Fibroblast of lung (primary cell): ENCODE measurements at regions not wholly inside any gene's neighbourhood (a gene's known extent, or its start where the extent isn't known, plus 50 kb on each side); places are given as distances from the start of the nearest gene placed in this dataset.

Experiments used
- DNase-seq, 2 donors: peaks; one replicate each; pipeline versions ENCODE4 v3.0.0 to v3.0.0-alpha.2; 2010; ENCODE audit warnings: low read depth in 2 of 2
- H2AFZ ChIP-seq: 2 replicates; pipeline ENCODE4 v1.5.1; 2012; ENCODE audit warnings: low read length, control low read depth, inconsistent platforms
- H3K27ac ChIP-seq: 2 replicates; pipeline ENCODE4 v1.5.1; 2011; ENCODE audit warnings: low read length, control low read depth; ENCODE audit not compliant: insufficient read depth
- H3K27me3 ChIP-seq: 2 replicates; pipeline ENCODE4 v1.5.1; 2011; ENCODE audit warnings: mild to moderate bottlenecking, low read length; ENCODE audit not compliant: control insufficient read depth, insufficient read depth
- H3K36me3 ChIP-seq: 2 replicates; pipeline ENCODE4 v1.5.1; 2011; ENCODE audit warnings: low read length; ENCODE audit not compliant: control insufficient read depth, insufficient read depth
- H3K4me1 ChIP-seq: 2 replicates; pipeline ENCODE4 v1.5.1; 2011; ENCODE audit warnings: low read length; ENCODE audit not compliant: control insufficient read depth, insufficient read depth; ENCODE audit errors: extremely low read depth
- H3K4me2 ChIP-seq: 2 replicates; pipeline ENCODE4 v1.5.1; 2011; ENCODE audit warnings: low read length, control low read depth; ENCODE audit not compliant: insufficient read depth; ENCODE audit errors: extremely low read depth
- H3K4me3 ChIP-seq, 4 experiments: fragments of 200-600 bp in 1 of 4; sonication (generic) in 1 of 4; replicated peaks in 1 of 4; 2 replicates each; pipeline ENCODE4 v1.5.1; 2011 to 2016; ENCODE audit warnings: low read length in 4 of 4, low read depth in 3 of 4, mild to moderate bottlenecking in 3 of 4, control low read depth in 2 of 4, inconsistent platforms in 1 of 4, mixed read lengths in 1 of 4; ENCODE audit not compliant: insufficient read depth in 1 of 4; ENCODE audit errors: control extremely low read depth in 1 of 4
- H3K79me2 ChIP-seq: 2 replicates; pipeline ENCODE4 v1.5.1; 2012; ENCODE audit warnings: mild to moderate bottlenecking, low read length, inconsistent platforms; ENCODE audit not compliant: control insufficient read depth, insufficient read depth
- H3K9ac ChIP-seq: 2 replicates; pipeline ENCODE4 v1.5.1; 2011; ENCODE audit warnings: mild to moderate bottlenecking, low read length, control low read depth; ENCODE audit not compliant: insufficient read depth
- H3K9me3 ChIP-seq: 2 replicates; pipeline ENCODE4 v1.5.1; 2012; ENCODE audit warnings: low read depth, low read length; ENCODE audit not compliant: control insufficient read depth, insufficient read depth
- H4K20me1 ChIP-seq: 2 replicates; pipeline ENCODE4 v1.5.1; 2011; ENCODE audit warnings: low read length; ENCODE audit not compliant: control insufficient read depth, insufficient read depth; ENCODE audit errors: extremely low read depth
- CTCF ChIP-seq, 2 donors: IDR thresholded peaks in 1 of 2; conservative IDR thresholded peaks in 1 of 2; 1 replicate in 1 of 2; 2 replicates in 1 of 2; pipeline ENCODE4 v1.5.1; 2011 to 2012; ENCODE audit warnings: low read length in 2 of 2, control low read depth in 1 of 2, inconsistent platforms in 1 of 2, low read depth in 1 of 2, mild to moderate bottlenecking in 1 of 2
- EZH2 ChIP-seq: IDR thresholded peaks from 2 replicates; pipeline ENCODE4 v1.5.1; 2012; ENCODE audit warnings: low read length, control low read depth, mild to moderate bottlenecking; ENCODE audit errors: missing control alignments

GRCh38 chr10:128823201-128823600 lies 643.8 kb upstream of the MGMT start:
- H3K4me2 ChIP-seq = no peak overlapping the region
- TF ChIP-seq EZH2 = no peak
- no peak for TF ChIP-seq CTCF (conservative IDR thresholded peaks at IDR 0.05 in 1 of 2, IDR thresholded peaks at IDR 0.05 in 1 of 2; ENCODE audit: low read depth in 1 of 2, low read length in 2 of 2)
- H3K27ac ChIP-seq = no peak overlapping the region
- no peaks in the 10 kb centered on the region for H3K36me3 ChIP-seq
- H3K4me3 ChIP-seq = no peak overlapping the region
- H3K9ac ChIP-seq = no peak overlapping the region
- no peaks in the 10 kb centered on the region for H3K27me3 ChIP-seq
- H4K20me1 ChIP-seq = no peaks in the 10 kb centered on the region
- no peaks in the 10 kb centered on the region for H3K9me3 ChIP-seq
- no peaks in the 10 kb centered on the region for H3K79me2 ChIP-seq
- H3K4me1 ChIP-seq = no peaks in the 10 kb centered on the region
- no peak overlapping the region for H2AFZ ChIP-seq
- DNase-seq = no peak

GRCh38 chr10:128825626-128826025 lies 641.4 kb upstream of the MGMT start:
- no peak for DNase-seq
- Histone ChIP-seq H3K9ac (no peak overlapping the region), H3K4me2 (no peak overlapping the region), H3K36me3 (no peaks in the 10 kb centered on the region), H2AFZ (no peak overlapping the region), H3K79me2 (no peaks in the 10 kb centered on the region), H3K4me1 (no peaks in the 10 kb centered on the region), H3K27me3 (no peaks in the 10 kb centered on the region), H3K9me3 (no peaks in the 10 kb centered on the region), H4K20me1 (no peaks in the 10 kb centered on the region), H3K27ac (no peak overlapping the region), H3K4me3 (no peak overlapping the region)
- no peak for TF ChIP-seq EZH2
- no peak for TF ChIP-seq CTCF (conservative IDR thresholded peaks at IDR 0.05 in 1 of 2, IDR thresholded peaks at IDR 0.05 in 1 of 2; ENCODE audit: low read depth in 1 of 2, low read length in 2 of 2)

GRCh38 chr10:128833671-128834070 lies 633.4 kb upstream of the MGMT start:
- no peaks in the 10 kb centered on the region for H3K4me1 ChIP-seq
- DNase-seq = no peak
- H3K4me3 ChIP-seq = no peak overlapping the region
- H3K9ac ChIP-seq = no peak overlapping the region
- TF ChIP-seq CTCF (conservative IDR thresholded peaks at IDR 0.05 in 1 of 2, IDR thresholded peaks at IDR 0.05 in 1 of 2; ENCODE audit: low read depth in 1 of 2, low read length in 2 of 2) (no peak), EZH2 (no peak)
- H3K4me2 ChIP-seq = no peak overlapping the region
- no peaks in the 10 kb centered on the region for H3K36me3 ChIP-seq
- no peaks in the 10 kb centered on the region for H4K20me1 ChIP-seq
- no peak overlapping the region for H2AFZ ChIP-seq
- no peaks in the 10 kb centered on the region for H3K9me3 ChIP-seq
- no peak overlapping the region for H3K27ac ChIP-seq
- no peaks in the 10 kb centered on the region for H3K27me3 ChIP-seq
- no peaks in the 10 kb centered on the region for H3K79me2 ChIP-seq
